HFFc6 (cell line): ENCODE measurements at regions not wholly inside any gene's neighbourhood (a gene's known extent, or its start where the extent isn't known, plus 50 kb on each side); places are given as distances from the start of the nearest gene placed in this dataset.

Experiments
- DNase-seq: peaks from one replicate; pipeline ENCODE4 v3.0.0-alpha.2; 2018
- H3K27ac Mint-ChIP-seq: 2 replicates; pipeline ENCODE4 v1.8.0; 2020; ENCODE audit warnings: mild to moderate bottlenecking, mixed read lengths
- H3K27me3 Mint-ChIP-seq: 2 replicates; pipeline ENCODE4 v1.8.0; 2021; ENCODE audit warnings: mild to moderate bottlenecking, moderate library complexity, mixed read lengths; ENCODE audit not compliant: insufficient read depth
- H3K36me3 Mint-ChIP-seq: 2 replicates; pipeline ENCODE4 v1.8.0; 2021; ENCODE audit warnings: low read depth, mixed read lengths
- H3K4me1 Mint-ChIP-seq: 2 replicates; pipeline ENCODE4 v1.8.0; 2020; ENCODE audit warnings: low read depth, mixed read lengths
- H3K4me3 Mint-ChIP-seq: 2 replicates; pipeline ENCODE4 v1.8.0; 2020; ENCODE audit warnings: mild to moderate bottlenecking, moderate library complexity, mixed read lengths
- H3K9me3 Mint-ChIP-seq: 2 replicates; pipeline ENCODE4 v1.8.0; 2020; ENCODE audit warnings: mild to moderate bottlenecking, mixed read lengths
- CTCF ChIP-seq: fragments of 200-600 bp; sonication (generic); IDR thresholded peaks from 2 replicates; pipeline ENCODE4 v1.5.0; 2021; ENCODE audit warnings: antibody characterized with exemption, mild to moderate bottlenecking

GRCh38 chr7:47704936-47705335 lies 123.0 kb upstream of the TNS3 start:
- Mint-ChIP-seq H3K9me3 (no peaks in the 10 kb centered on the region), H3K27me3 (no peaks in the 10 kb centered on the region), H3K27ac (no peak overlapping the region), H3K4me1 (peaks cover 8% of the 10 kb centered on the region; the same call in 1 of the 2 replicates), H3K36me3 (no peaks in the 10 kb centered on the region), H3K4me3 (no peak overlapping the region)
- no peak for DNase-seq
- TF ChIP-seq CTCF, result no peak

- Mint-ChIP-seq H3K4me1 (peaks cover 8% of the 10 kb centered on the region; the same call in 1 of the 2 replicates), H3K27ac (no peak overlapping the region), H3K27me3 (peaks cover 2% of the 10 kb centered on the region; the same call in 1 of the 2 replicates), H3K4me3 (no peak overlapping the region), H3K36me3 (no peaks in the 10 kb centered on the region), H3K9me3 (no peaks in the 10 kb centered on the region)
- no peak for TF ChIP-seq CTCF
- DNase-seq, result no peak
Measured at GRCh38 chr7:47702080-47702479, 120.2 kb upstream of the TNS3 start.

GRCh38 chr7:47698386-47698785 lies 116.5 kb upstream of the TNS3 start:
- no peak for DNase-seq
- no peak overlapping the region for H3K27ac Mint-ChIP-seq

GRCh38 chr7:47697543-47697942 lies 115.6 kb upstream of the TNS3 start:
- Mint-ChIP-seq H3K27ac (no peak overlapping the region), H3K36me3 (no peaks in the 10 kb centered on the region), H3K27me3 (peaks cover 2% of the 10 kb centered on the region), H3K4me1 (peaks cover 18% of the 10 kb centered on the region), H3K4me3 (no peak overlapping the region), H3K9me3 (no peaks in the 10 kb centered on the region)
- no peak for DNase-seq
- no peak for TF ChIP-seq CTCF

More at GRCh38 chr7:47698386-47698785, 116.5 kb upstream of the TNS3 start:
- peaks cover 2% of the 10 kb centered on the region; the same call in 1 of the 2 replicates for H3K27me3 Mint-ChIP-seq
- H3K9me3 Mint-ChIP-seq, result no peaks in the 10 kb centered on the region
- no peak for TF ChIP-seq CTCF
- peaks cover 9% of the 10 kb centered on the region for H3K4me1 Mint-ChIP-seq
- H3K36me3 Mint-ChIP-seq, result no peaks in the 10 kb centered on the region
- no peak overlapping the region for H3K4me3 Mint-ChIP-seq

- Mint-ChIP-seq H3K9me3 (no peaks in the 10 kb centered on the region), H3K4me1 (peaks cover 30% of the 10 kb centered on the region), H3K4me3 (no peak overlapping the region), H3K36me3 (no peaks in the 10 kb centered on the region), H3K27me3 (peaks cover 2% of the 10 kb centered on the region), H3K27ac (no peak overlapping the region)
- no peak for DNase-seq
- no peak for TF ChIP-seq CTCF
Measured at GRCh38 chr7:47696152-47696710, 114.3 kb upstream of the TNS3 start.

- Mint-ChIP-seq H3K9me3 (no peaks in the 10 kb centered on the region), H3K4me1 (peaks cover 39% of the 10 kb centered on the region), H3K36me3 (no peaks in the 10 kb centered on the region), H3K27me3 (peaks cover 2% of the 10 kb centered on the region), H3K27ac (peak overlapping the region; percentile 7; the same call in 1 of the 2 replicates), H3K4me3 (no peak overlapping the region)
- peak; percentile 28 for DNase-seq
- no peak for TF ChIP-seq CTCF
Measured at GRCh38 chr7:47693216-47693615, 111.3 kb upstream of the TNS3 start.
